ENCODE measurements at regions not wholly inside any gene's neighbourhood (a gene's known extent, or its start where the extent isn't known, plus 50 kb on each side); places are given as distances from the start of the nearest gene placed in this dataset.

- no peak for TF ChIP-seq JAZF1 (CRISPR knock-in tag; IDR thresholded peaks at IDR 0.05)
- TF ChIP-seq CTCF (IDR thresholded peaks at IDR 0.05) = no peak
- TF ChIP-seq E2F4 (CRISPR knock-in tag; IDR thresholded peaks at IDR 0.05; ENCODE audit: borderline replicate concordance, low read depth) = no peak
- TF ChIP-seq MXD4 (CRISPR knock-in tag; IDR thresholded peaks at IDR 0.05; ENCODE audit: borderline replicate concordance) = no peak
- TF ChIP-seq USF1 (CRISPR knock-in tag; IDR thresholded peaks at IDR 0.05) = no peak
- TF ChIP-seq NFYB (CRISPR knock-in tag; conservative IDR thresholded peaks at IDR 0.05; ENCODE audit: low read depth) = no peak
- no peak for TF ChIP-seq MAX (CRISPR knock-in tag; IDR thresholded peaks at IDR 0.05)
- no peak for TF ChIP-seq ATF1 (CRISPR knock-in tag; IDR thresholded peaks at IDR 0.05)
- TF ChIP-seq NR1H2 (CRISPR knock-in tag; IDR thresholded peaks at IDR 0.05) = no peak
- TF ChIP-seq ZNF121 (CRISPR knock-in tag; IDR thresholded peaks at IDR 0.05) = no peak
Observed at GRCh38 chr13:40064154-40065097, 409.0 kb downstream of the COG6 start.
